DND-41 (cell line): ENCODE measurements at regions not wholly inside any gene's neighbourhood (a gene's known extent, or its start where the extent isn't known, plus 50 kb on each side); places are given as distances from the start of the nearest gene placed in this dataset.

ENCODE experiments used
- ATAC-seq: fragments of 200-7000 bp; cut with Tn5 transposase; 3 replicates; pipeline ENCODE4 v1.9.1; 2021; ENCODE audit warnings: low read depth; ENCODE audit not compliant: insufficient read depth
- DNase-seq: peaks from one replicate; pipeline ENCODE4 v3.0.0-alpha.2; 2020
- H2AFZ ChIP-seq: 2 replicates; pipeline ENCODE4 v1.6.0; 2012; ENCODE audit warnings: low read depth, low read length
- H3K27ac ChIP-seq: 2 replicates; pipeline ENCODE4 v1.5.1; 2012; ENCODE audit warnings: low read length, inconsistent platforms
- H3K27me3 ChIP-seq: fragments of 200-600 bp; sonication (generic); 2 replicates; pipeline ENCODE4 v1.6.0; 2012; ENCODE audit warnings: low read length, mild to moderate bottlenecking, inconsistent platforms; ENCODE audit not compliant: insufficient read depth, poor library complexity
- H3K36me3 ChIP-seq: 2 replicates; pipeline ENCODE4 v1.5.1; 2012; ENCODE audit warnings: low read length, inconsistent platforms; ENCODE audit not compliant: insufficient read depth
- H3K4me1 ChIP-seq: 2 replicates; pipeline ENCODE4 v1.5.1; 2012; ENCODE audit warnings: mild to moderate bottlenecking, low read length; ENCODE audit not compliant: insufficient read depth
- H3K4me2 ChIP-seq: 2 replicates; pipeline ENCODE4 v1.6.0; 2012; ENCODE audit warnings: mild to moderate bottlenecking, moderate library complexity, low read length, inconsistent platforms; ENCODE audit not compliant: insufficient read depth
- H3K4me3 ChIP-seq, 2 experiments: fragments of 200-600 bp in 1 of 2; shearing (Covaris generic) in 1 of 2; 2 replicates each; pipeline ENCODE4 v1.5.1; 2012 to 2016; ENCODE audit warnings: inconsistent platforms in 2 of 2, low read length in 2 of 2, mild to moderate bottlenecking in 2 of 2, low read depth in 1 of 2, moderate library complexity in 1 of 2
- H3K79me2 ChIP-seq: 2 replicates; pipeline ENCODE4 v1.6.0; 2012; ENCODE audit warnings: low read length, inconsistent platforms; ENCODE audit not compliant: insufficient read depth
- H3K9ac ChIP-seq: 2 replicates; pipeline ENCODE4 v1.6.0; 2012; ENCODE audit warnings: low read depth, mild to moderate bottlenecking, inconsistent platforms, low read length, moderate library complexity
- H3K9me3 ChIP-seq: 2 replicates; pipeline ENCODE4 v1.5.1; 2012; ENCODE audit warnings: low read length, moderate library complexity, mild to moderate bottlenecking, inconsistent platforms; ENCODE audit not compliant: insufficient read depth, severe bottlenecking
- H4K20me1 ChIP-seq: 2 replicates; pipeline ENCODE4 v1.6.0; 2012; ENCODE audit warnings: low read length; ENCODE audit not compliant: insufficient read depth
- EZH2 ChIP-seq: IDR thresholded peaks from 3 replicates; pipeline ENCODE4 v1.6.1; 2012; ENCODE audit warnings: borderline replicate concordance, low read depth, mild to moderate bottlenecking, moderate library complexity, low read length, inconsistent platforms; ENCODE audit not compliant: severe bottlenecking
- TF ChIP-seq, protein P1 (sequence below): IDR thresholded peaks from 2 replicates; pipeline ENCODE4 v1.5.1; 2012; ENCODE audit warnings: borderline replicate concordance, low read length, moderate library complexity, mild to moderate bottlenecking; ENCODE audit not compliant: poor library complexity, severe bottlenecking; ENCODE audit errors: extremely low read depth

- H3K4me3 ChIP-seq, result peak overlapping the region; percentile 46 to 81; a peak in 3 of 4 replicates
- H3K4me1 ChIP-seq, result peaks cover 68% of the 10 kb centered on the region
- H3K36me3 ChIP-seq, result peaks cover 22% of the 10 kb centered on the region
- H3K79me2 ChIP-seq, result peaks cover 51% of the 10 kb centered on the region
- peak overlapping the region; percentile 57 for H2AFZ ChIP-seq
- no peaks in the 10 kb centered on the region for H4K20me1 ChIP-seq
- peak overlapping the region; percentile 87 for H3K27ac ChIP-seq
- H3K9ac ChIP-seq, result peak overlapping the region; percentile 64
- ATAC-seq (peak; percentile 68), DNase-seq (peak; percentile 87)
- TF ChIP-seq, protein P1, sequence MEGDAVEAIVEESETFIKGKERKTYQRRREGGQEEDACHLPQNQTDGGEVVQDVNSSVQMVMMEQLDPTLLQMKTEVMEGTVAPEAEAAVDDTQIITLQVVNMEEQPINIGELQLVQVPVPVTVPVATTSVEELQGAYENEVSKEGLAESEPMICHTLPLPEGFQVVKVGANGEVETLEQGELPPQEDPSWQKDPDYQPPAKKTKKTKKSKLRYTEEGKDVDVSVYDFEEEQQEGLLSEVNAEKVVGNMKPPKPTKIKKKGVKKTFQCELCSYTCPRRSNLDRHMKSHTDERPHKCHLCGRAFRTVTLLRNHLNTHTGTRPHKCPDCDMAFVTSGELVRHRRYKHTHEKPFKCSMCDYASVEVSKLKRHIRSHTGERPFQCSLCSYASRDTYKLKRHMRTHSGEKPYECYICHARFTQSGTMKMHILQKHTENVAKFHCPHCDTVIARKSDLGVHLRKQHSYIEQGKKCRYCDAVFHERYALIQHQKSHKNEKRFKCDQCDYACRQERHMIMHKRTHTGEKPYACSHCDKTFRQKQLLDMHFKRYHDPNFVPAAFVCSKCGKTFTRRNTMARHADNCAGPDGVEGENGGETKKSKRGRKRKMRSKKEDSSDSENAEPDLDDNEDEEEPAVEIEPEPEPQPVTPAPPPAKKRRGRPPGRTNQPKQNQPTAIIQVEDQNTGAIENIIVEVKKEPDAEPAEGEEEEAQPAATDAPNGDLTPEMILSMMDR, result peak; percentile 85
- no peak for TF ChIP-seq EZH2
- peak overlapping the region; percentile 78 for H3K4me2 ChIP-seq
- H3K9me3 ChIP-seq, result no peaks in the 10 kb centered on the region
- H3K27me3 ChIP-seq, result no peaks in the 10 kb centered on the region
Observed at GRCh38 chr10:5293691-5294550, 70.8 kb upstream of the UCN3 start.

- Histone ChIP-seq H3K4me2 (no peak overlapping the region), H3K9me3 (no peaks in the 10 kb centered on the region), H3K27ac (peak overlapping the region; percentile 77), H2AFZ (no peak overlapping the region), H3K9ac (peak overlapping the region; percentile 24; the same call in 1 of the 2 replicates), H3K79me2 (peaks cover 49% of the 10 kb centered on the region), H4K20me1 (no peaks in the 10 kb centered on the region), H3K27me3 (no peaks in the 10 kb centered on the region), H3K4me1 (peaks cover 48% of the 10 kb centered on the region), H3K36me3 (peaks cover 31% of the 10 kb centered on the region), H3K4me3 (no peak overlapping the region)
- ATAC-seq (peak; percentile 13; the same call in 2 of the 3 replicates), DNase-seq (peak; percentile 59)
- no peak for TF ChIP-seq EZH2
- TF ChIP-seq, protein P1, result peak; percentile 10
Observed at GRCh38 chr10:5297466-5297865, 67.3 kb upstream of the UCN3 start.

DNA sequence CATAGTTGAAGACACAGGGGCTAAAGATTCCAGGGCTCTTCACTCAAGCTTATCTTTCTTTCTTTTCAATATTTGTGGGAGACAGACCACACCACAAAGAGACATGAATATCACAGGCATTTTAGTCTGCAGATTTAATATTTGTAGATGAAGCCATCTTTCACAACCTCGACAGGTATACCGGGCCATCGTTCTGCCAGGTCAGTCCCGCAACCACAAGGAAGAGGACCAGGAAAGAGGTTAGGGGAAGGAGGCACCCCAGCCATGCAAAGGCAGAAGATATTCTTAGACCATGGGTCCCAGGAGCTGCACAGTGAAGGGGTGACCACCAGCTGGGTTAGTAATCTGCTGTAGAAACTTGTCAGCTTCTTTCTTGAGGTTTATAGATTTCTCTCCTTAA, 66.8 kb upstream of the UCN3 start:
- Histone ChIP-seq H3K4me1 (peaks cover 46% of the 10 kb centered on the region), H2AFZ (no peak overlapping the region), H3K4me2 (no peak overlapping the region)

More for the DNA sequence above, 66.8 kb upstream of the UCN3 start:
- Histone ChIP-seq H3K9me3 (no peaks in the 10 kb centered on the region), H3K9ac (peak overlapping the region; percentile 24; the same call in 1 of the 2 replicates), H3K4me3 (no peak overlapping the region), H4K20me1 (no peaks in the 10 kb centered on the region), H3K36me3 (peaks cover 34% of the 10 kb centered on the region), H3K27ac (peak overlapping the region; percentile 77), H3K79me2 (peaks cover 45% of the 10 kb centered on the region), H3K27me3 (no peaks in the 10 kb centered on the region)
- DNase-seq (no peak), ATAC-seq (no peak)
- TF ChIP-seq, protein P1, result no peak
- TF ChIP-seq EZH2, result no peak
